Fibroblast of lung (primary cell): ENCODE measurements at regions not wholly inside any gene's neighbourhood (a gene's known extent, or its start where the extent isn't known, plus 50 kb on each side); places are given as distances from the start of the nearest gene placed in this dataset.
"Not testable (repeated sequence)": the region's sequence is repeated elsewhere in the genome, so short reads cannot be mapped to it uniquely, and the experiment has no call there.

Experiments
- DNase-seq, 2 donors: peaks; one replicate each; pipeline versions ENCODE4 v3.0.0 to v3.0.0-alpha.2; 2010; ENCODE audit warnings: low read depth in 2 of 2
- H2AFZ ChIP-seq: 2 replicates; pipeline ENCODE4 v1.5.1; 2012; ENCODE audit warnings: low read length, control low read depth, inconsistent platforms
- H3K27ac ChIP-seq: 2 replicates; pipeline ENCODE4 v1.5.1; 2011; ENCODE audit warnings: low read length, control low read depth; ENCODE audit not compliant: insufficient read depth
- H3K27me3 ChIP-seq: 2 replicates; pipeline ENCODE4 v1.5.1; 2011; ENCODE audit warnings: mild to moderate bottlenecking, low read length; ENCODE audit not compliant: control insufficient read depth, insufficient read depth
- H3K36me3 ChIP-seq: 2 replicates; pipeline ENCODE4 v1.5.1; 2011; ENCODE audit warnings: low read length; ENCODE audit not compliant: control insufficient read depth, insufficient read depth
- H3K4me1 ChIP-seq: 2 replicates; pipeline ENCODE4 v1.5.1; 2011; ENCODE audit warnings: low read length; ENCODE audit not compliant: control insufficient read depth, insufficient read depth; ENCODE audit errors: extremely low read depth
- H3K4me2 ChIP-seq: 2 replicates; pipeline ENCODE4 v1.5.1; 2011; ENCODE audit warnings: low read length, control low read depth; ENCODE audit not compliant: insufficient read depth; ENCODE audit errors: extremely low read depth
- H3K4me3 ChIP-seq, 4 experiments: fragments of 200-600 bp in 1 of 4; sonication (generic) in 1 of 4; replicated peaks in 1 of 4; 2 replicates each; pipeline ENCODE4 v1.5.1; 2011 to 2016; ENCODE audit warnings: low read length in 4 of 4, low read depth in 3 of 4, mild to moderate bottlenecking in 3 of 4, control low read depth in 2 of 4, inconsistent platforms in 1 of 4, mixed read lengths in 1 of 4; ENCODE audit not compliant: insufficient read depth in 1 of 4; ENCODE audit errors: control extremely low read depth in 1 of 4
- H3K79me2 ChIP-seq: 2 replicates; pipeline ENCODE4 v1.5.1; 2012; ENCODE audit warnings: mild to moderate bottlenecking, low read length, inconsistent platforms; ENCODE audit not compliant: control insufficient read depth, insufficient read depth
- H3K9ac ChIP-seq: 2 replicates; pipeline ENCODE4 v1.5.1; 2011; ENCODE audit warnings: mild to moderate bottlenecking, low read length, control low read depth; ENCODE audit not compliant: insufficient read depth
- H3K9me3 ChIP-seq: 2 replicates; pipeline ENCODE4 v1.5.1; 2012; ENCODE audit warnings: low read depth, low read length; ENCODE audit not compliant: control insufficient read depth, insufficient read depth
- H4K20me1 ChIP-seq: 2 replicates; pipeline ENCODE4 v1.5.1; 2011; ENCODE audit warnings: low read length; ENCODE audit not compliant: control insufficient read depth, insufficient read depth; ENCODE audit errors: extremely low read depth
- CTCF ChIP-seq, 2 donors: IDR thresholded peaks in 1 of 2; conservative IDR thresholded peaks in 1 of 2; 1 replicate in 1 of 2; 2 replicates in 1 of 2; pipeline ENCODE4 v1.5.1; 2011 to 2012; ENCODE audit warnings: low read length in 2 of 2, control low read depth in 1 of 2, inconsistent platforms in 1 of 2, low read depth in 1 of 2, mild to moderate bottlenecking in 1 of 2
- EZH2 ChIP-seq: IDR thresholded peaks from 2 replicates; pipeline ENCODE4 v1.5.1; 2012; ENCODE audit warnings: low read length, control low read depth, mild to moderate bottlenecking; ENCODE audit errors: missing control alignments

DNA sequence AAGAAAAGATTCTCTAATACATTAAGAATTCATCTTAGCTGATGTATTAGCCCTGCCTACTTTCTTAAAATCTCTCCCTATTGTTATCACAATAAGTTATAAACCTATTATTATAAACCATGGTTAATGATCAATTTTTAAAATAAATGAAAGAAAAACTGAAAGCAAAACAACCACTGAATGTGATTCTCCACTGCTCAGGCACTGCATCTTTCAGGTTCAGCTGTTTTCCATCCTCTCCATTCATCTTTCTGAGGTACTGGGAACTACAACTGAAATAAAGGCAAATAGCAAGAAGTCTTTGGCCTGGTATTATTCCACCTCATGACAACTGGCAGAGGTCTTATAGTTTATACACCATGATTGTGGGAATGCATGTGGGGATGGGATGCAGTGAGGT lies 798.9 kb upstream of the AADAT start:
- H3K4me2 ChIP-seq, result no peak overlapping the region
- H3K4me3 ChIP-seq, result no peak overlapping the region
- H2AFZ ChIP-seq, result no peak overlapping the region
- no peaks in the 10 kb centered on the region for H3K79me2 ChIP-seq
- no peak overlapping the region for H3K9ac ChIP-seq
- no peak for DNase-seq
- H4K20me1 ChIP-seq, result no peaks in the 10 kb centered on the region
- no peak overlapping the region for H3K27ac ChIP-seq
- TF ChIP-seq CTCF (conservative IDR thresholded peaks at IDR 0.05 in 1 of 2, IDR thresholded peaks at IDR 0.05 in 1 of 2; ENCODE audit: low read depth in 1 of 2, low read length in 2 of 2), result no peak
- TF ChIP-seq EZH2, result no peak
- H3K36me3 ChIP-seq, result no peaks in the 10 kb centered on the region
- H3K9me3 ChIP-seq, result no peaks in the 10 kb centered on the region
- no peaks in the 10 kb centered on the region for H3K27me3 ChIP-seq
- H3K4me1 ChIP-seq, result no peaks in the 10 kb centered on the region

- Histone ChIP-seq H3K4me1 (no peaks in the 10 kb centered on the region), H3K4me3 (no peak overlapping the region), H4K20me1 (no peaks in the 10 kb centered on the region), H3K9ac (no peak overlapping the region), H3K27ac (no peak overlapping the region), H3K9me3 (no peaks in the 10 kb centered on the region), H3K36me3 (no peaks in the 10 kb centered on the region), H3K27me3 (no peaks in the 10 kb centered on the region), H3K4me2 (no peak overlapping the region), H3K79me2 (no peaks in the 10 kb centered on the region), H2AFZ (no peak overlapping the region)
- peak in 1 of 2 donors; percentile 0 for DNase-seq
- no peak for TF ChIP-seq CTCF (conservative IDR thresholded peaks at IDR 0.05 in 1 of 2, IDR thresholded peaks at IDR 0.05 in 1 of 2; ENCODE audit: low read depth in 1 of 2, low read length in 2 of 2)
These were observed 797.6 kb upstream of the AADAT start for GRCh38 chr4:170887396-170887795.

DNA sequence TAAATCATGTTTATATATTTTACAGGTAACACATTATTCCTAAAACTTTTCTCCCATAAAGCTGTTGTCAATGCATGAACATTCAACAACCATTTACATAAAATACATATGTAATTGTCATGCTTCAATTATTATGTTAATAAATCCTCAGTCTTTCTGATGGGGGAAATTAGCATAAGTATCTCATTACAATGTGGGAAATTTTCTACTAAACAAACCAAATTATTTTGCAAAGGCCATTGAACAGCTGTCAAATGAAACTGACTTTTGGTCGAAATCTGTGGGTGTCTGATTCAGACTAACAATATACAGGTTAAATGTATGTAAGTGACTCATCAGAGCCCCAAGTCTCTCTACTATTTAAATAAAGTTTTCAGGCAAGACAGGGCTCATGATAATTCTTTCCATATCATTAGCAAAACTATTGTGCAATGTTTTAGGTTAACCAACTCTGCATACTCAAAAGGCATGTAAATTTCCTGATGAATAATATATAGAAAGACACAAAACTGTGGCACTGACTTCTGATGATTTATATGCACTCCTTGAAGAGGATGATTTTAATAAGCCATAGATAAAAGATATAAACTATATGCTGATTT lies 795.3 kb upstream of the AADAT start:
- H3K79me2 ChIP-seq, result no peaks in the 10 kb centered on the region
- no peak for TF ChIP-seq EZH2
- TF ChIP-seq CTCF (conservative IDR thresholded peaks at IDR 0.05 in 1 of 2, IDR thresholded peaks at IDR 0.05 in 1 of 2; ENCODE audit: low read depth in 1 of 2, low read length in 2 of 2), result no peak
- no peaks in the 10 kb centered on the region for H3K4me1 ChIP-seq
- H3K4me2 ChIP-seq, result no peak overlapping the region
- H3K9me3 ChIP-seq, result no peaks in the 10 kb centered on the region
- no peaks in the 10 kb centered on the region for H3K36me3 ChIP-seq
- H3K4me3 ChIP-seq, result no peak overlapping the region
- no peaks in the 10 kb centered on the region for H4K20me1 ChIP-seq
- DNase-seq, result no peak
- H3K9ac ChIP-seq, result no peak overlapping the region
- no peaks in the 10 kb centered on the region for H3K27me3 ChIP-seq
- H3K27ac ChIP-seq, result no peak overlapping the region
- H2AFZ ChIP-seq, result no peak overlapping the region

GRCh38 chr4:170881646-170882045 lies 791.9 kb upstream of the AADAT start:
- not testable (repeated sequence) for H3K4me3 ChIP-seq, H3K4me1 ChIP-seq, H3K79me2 ChIP-seq, H3K27ac ChIP-seq, H3K27me3 ChIP-seq, H3K9ac ChIP-seq, H4K20me1 ChIP-seq, H3K4me2 ChIP-seq, H2AFZ ChIP-seq, H3K9me3 ChIP-seq, DNase-seq, H3K36me3 ChIP-seq
